H1 (cell line): ENCODE measurements at regions not wholly inside any gene's neighbourhood (a gene's known extent, or its start where the extent isn't known, plus 50 kb on each side); places are given as distances from the start of the nearest gene placed in this dataset.

Experiments
- CTCF ChIA-PET: fragments of 300-600 bp; sonication (Branson Sonifier 250); formaldehyde crosslinking; loops from one replicate; lab custom pipeline; 2021; ENCODE audit not compliant: partially characterized antibody; lab: Charles Lee
- POLR2A ChIA-PET: fragments of 300-600 bp; sonication (Branson Sonifier 250); formaldehyde crosslinking; loops from one replicate; lab custom pipeline; 2021; ENCODE audit warnings: inconsistent platforms; ENCODE audit not compliant: partially characterized antibody; lab: Charles Lee
- DNase-seq, 2 experiments: peaks; one replicate each; pipeline versions ENCODE4 v3.0.0 to v3.0.0-alpha.2; 2010 to 2022; ENCODE audit warnings: low spot score in 2 of 2, low read depth in 1 of 2, mixed read lengths in 1 of 2
- FAIRE-seq: peaks from 2 replicates; lab custom pipeline; 2011; peaks lifted over from hg19 to GRCh38; lab: Jason Lieb, UNC
- H2AFZ ChIP-seq: 2 replicates; pipeline ENCODE4 v1.8.1; 2012; ENCODE audit warnings: low read length, inconsistent platforms
- H2AK5ac ChIP-seq: 2 replicates; pipeline ENCODE4 v1.6.1; 2013; ENCODE audit warnings: low read depth, low read length
- H2BK120ac ChIP-seq: replicated peaks from 2 replicates; pipeline ENCODE3; 2013; ENCODE audit warnings: low read depth, low read length, inconsistent platforms
- H2BK12ac ChIP-seq: 2 replicates; pipeline ENCODE4 v1.6.1; 2013; ENCODE audit warnings: low read depth, low read length
- H2BK15ac ChIP-seq: 2 replicates; pipeline ENCODE4 v1.6.1; 2013; ENCODE audit warnings: low read length
- H2BK20ac ChIP-seq: 2 replicates; pipeline ENCODE4 v1.6.1; 2013; ENCODE audit warnings: low read length
- H2BK5ac ChIP-seq: 2 replicates; pipeline ENCODE4 v1.6.1; 2013; ENCODE audit warnings: low read depth, low read length
- H3K14ac ChIP-seq: 2 replicates; pipeline ENCODE4 v1.6.1; 2013; ENCODE audit warnings: inconsistent platforms; ENCODE audit not compliant: insufficient read length
- H3K18ac ChIP-seq: 2 replicates; pipeline ENCODE4 v1.6.1; 2013; ENCODE audit warnings: low read length; ENCODE audit errors: extremely low read depth
- H3K23ac ChIP-seq: 2 replicates; pipeline ENCODE4 v1.6.1; 2013; ENCODE audit warnings: inconsistent platforms; ENCODE audit not compliant: insufficient read length
- H3K23me2 ChIP-seq: 2 replicates; pipeline ENCODE4 v1.6.1; 2013; ENCODE audit warnings: low read depth, low read length
- H3K27ac ChIP-seq: 2 replicates; pipeline ENCODE4 v1.6.1; 2011; ENCODE audit warnings: low read depth, low read length, inconsistent platforms
- H3K27me3 ChIP-seq, 4 experiments: replicated peaks in 1 of 4; 1 replicate in 1 of 4; 2 replicates in 3 of 4; pipeline versions ENCODE4 v1.6.1 to v1.8.1; 2011 to 2013; ENCODE audit warnings: low read length in 3 of 4, mild to moderate bottlenecking in 3 of 4, inconsistent platforms in 2 of 4, mixed read lengths in 2 of 4, moderate library complexity in 1 of 4; ENCODE audit not compliant: control insufficient read depth in 3 of 4, insufficient read depth in 3 of 4; ENCODE audit errors: extremely low read depth in 1 of 4
- H3K36me3 ChIP-seq, 4 experiments: 2 replicates each; pipeline versions ENCODE4 v1.6.1 to v1.8.1; 2011 to 2013; ENCODE audit warnings: mild to moderate bottlenecking in 4 of 4, low read length in 3 of 4, moderate library complexity in 2 of 4, control low read depth in 1 of 4, inconsistent platforms in 1 of 4; ENCODE audit not compliant: insufficient read depth in 4 of 4, control insufficient read depth in 2 of 4
- H3K4ac ChIP-seq: replicated peaks from 2 replicates; pipeline ENCODE3; 2013; ENCODE audit warnings: low read length, low read depth, mixed read lengths, inconsistent platforms; ENCODE audit not compliant: insufficient read length
- H3K4me1 ChIP-seq, 4 experiments: replicated peaks in 1 of 4; 1 replicate in 1 of 4; 2 replicates in 3 of 4; pipeline versions ENCODE4 v1.6.1 to v1.8.1; 2011 to 2013; ENCODE audit warnings: low read length in 3 of 4, inconsistent platforms in 2 of 4, mixed read lengths in 1 of 4; ENCODE audit not compliant: insufficient read depth in 4 of 4, control insufficient read depth in 3 of 4
- H3K4me2 ChIP-seq, 2 experiments: 2 replicates each; pipeline versions ENCODE4 v1.6.1 to v1.8.1; 2011 to 2013; ENCODE audit warnings: low read depth in 2 of 2, low read length in 2 of 2, control low read depth in 1 of 2, inconsistent platforms in 1 of 2, mild to moderate bottlenecking in 1 of 2; ENCODE audit not compliant: insufficient read depth in 1 of 2
- H3K4me3 ChIP-seq, 4 experiments: fragments of 200-600, 300-600 bp in 1 of 4; sonication (generic), shearing (Covaris generic), sonication (Bioruptor Twin) in 1 of 4; 2 replicates each; pipeline versions ENCODE4 v1.5.1 to v1.8.1; 2011 to 2016; ENCODE audit warnings: low read length in 4 of 4, low read depth in 3 of 4, control low read depth in 2 of 4, inconsistent platforms in 2 of 4, mild to moderate bottlenecking in 2 of 4, mixed read lengths in 1 of 4, moderate library complexity in 1 of 4; ENCODE audit not compliant: insufficient read depth in 2 of 4; ENCODE audit errors: extremely low read depth in 1 of 4
- H3K56ac ChIP-seq: replicated peaks from 2 replicates; pipeline ENCODE3; 2013; ENCODE audit warnings: low read depth, mild to moderate bottlenecking, mixed read lengths, low read length, inconsistent platforms; ENCODE audit not compliant: insufficient read length
- H3K79me1 ChIP-seq: 2 replicates; pipeline ENCODE4 v1.6.1; 2013; ENCODE audit warnings: low read depth, low read length, control low read depth
- H3K79me2 ChIP-seq, 2 experiments: 2 replicates each; pipeline versions ENCODE4 v1.6.1 to v1.8.1; 2012 to 2013; ENCODE audit warnings: low read length in 2 of 2, mild to moderate bottlenecking in 2 of 2, inconsistent platforms in 1 of 2; ENCODE audit not compliant: insufficient read depth in 2 of 2, control insufficient read depth in 1 of 2
- H3K9ac ChIP-seq, 4 experiments: replicated peaks in 1 of 4; 1 replicate in 1 of 4; 2 replicates in 3 of 4; pipeline versions ENCODE4 v1.6.1 to v1.8.1; 2011 to 2013; ENCODE audit warnings: low read depth in 3 of 4, low read length in 3 of 4, control low read depth in 2 of 4, mild to moderate bottlenecking in 2 of 4, moderate library complexity in 2 of 4, inconsistent platforms in 1 of 4; ENCODE audit errors: extremely low read depth in 1 of 4
- H3K9me3 ChIP-seq, 2 experiments: 2 replicates each; pipeline versions ENCODE4 v1.6.1 to v1.8.1; 2012 to 2013; ENCODE audit warnings: mild to moderate bottlenecking in 2 of 2, moderate library complexity in 2 of 2, control low read depth in 1 of 2, inconsistent platforms in 1 of 2, low read depth in 1 of 2, low read length in 1 of 2, mixed read lengths in 1 of 2; ENCODE audit not compliant: insufficient read depth in 2 of 2
- H4K20me1 ChIP-seq, 2 experiments: replicated peaks in 1 of 2; 2 replicates each; pipeline versions ENCODE3 to v1.8.1; 2011 to 2013; ENCODE audit warnings: inconsistent platforms in 2 of 2, low read length in 2 of 2, mild to moderate bottlenecking in 1 of 2; ENCODE audit not compliant: insufficient read depth in 2 of 2, control insufficient read depth in 1 of 2
- H4K5ac ChIP-seq: 2 replicates; pipeline ENCODE4 v1.6.1; 2013; ENCODE audit warnings: low read length, low read depth, mixed read lengths, inconsistent platforms; ENCODE audit not compliant: insufficient read length
- H4K8ac ChIP-seq: 2 replicates; pipeline ENCODE4 v1.8.0; 2013; ENCODE audit warnings: mild to moderate bottlenecking, moderate library complexity, low read length, inconsistent platforms; ENCODE audit not compliant: insufficient read depth; ENCODE audit errors: extremely low read depth
- H4K91ac ChIP-seq: replicated peaks from 2 replicates; pipeline ENCODE3; 2013; ENCODE audit warnings: low read length, mixed read lengths, inconsistent platforms; ENCODE audit not compliant: insufficient read length
- ASH2L ChIP-seq: fragments of 200-600, 300-600 bp; sonication (generic); IDR thresholded peaks from one replicate; pipeline ENCODE4 v1.7.1; 2017; ENCODE audit warnings: low read length
- CBX5 ChIP-seq: fragments of 300-800, 300-1000 bp; sonication (generic); IDR thresholded peaks from 2 replicates; pipeline ENCODE4 v1.7.1; 2016; ENCODE audit warnings: antibody characterized with exemption, low read length, low read depth
- CEBPB ChIP-seq: IDR thresholded peaks from 2 replicates; pipeline ENCODE4 v1.6.1; 2012; ENCODE audit warnings: low read depth, low read length
- CTBP2 ChIP-seq: IDR thresholded peaks from 2 replicates; pipeline ENCODE4 v1.7.0; 2011; ENCODE audit warnings: borderline replicate concordance, mild to moderate bottlenecking, moderate library complexity, mixed read lengths, low read length; ENCODE audit not compliant: insufficient read depth, insufficient read length
- E2F6 ChIP-seq: IDR thresholded peaks from 2 replicates; pipeline ENCODE4 v1.6.1; 2012; ENCODE audit warnings: inconsistent platforms
- EGR1 ChIP-seq: IDR thresholded peaks from 2 replicates; pipeline ENCODE4 v1.6.1; 2011; ENCODE audit warnings: low read depth, low read length, borderline replicate concordance
- EZH2 ChIP-seq: fragments of 200-600 bp; sonication (generic); IDR thresholded peaks from 2 replicates; pipeline ENCODE4 v1.7.1; 2012; ENCODE audit warnings: low read depth, mild to moderate bottlenecking, moderate library complexity, low read length, inconsistent platforms; ENCODE audit not compliant: severe bottlenecking
- GABPA ChIP-seq: IDR thresholded peaks from 2 replicates; pipeline ENCODE4 v1.6.1; 2011; ENCODE audit warnings: mild to moderate bottlenecking, low read length, moderate library complexity, borderline replicate concordance; ENCODE audit not compliant: insufficient read depth
- HDAC2 ChIP-seq, 2 experiments: fragments of 300-600 bp in 1 of 2; sonication (generic) in 1 of 2; IDR thresholded peaks; 2 replicates each; pipeline ENCODE4 v1.6.1; 2011 to 2012; ENCODE audit warnings: low read depth in 2 of 2, low read length in 2 of 2, mild to moderate bottlenecking in 2 of 2, moderate library complexity in 2 of 2, borderline replicate concordance in 1 of 2, inconsistent platforms in 1 of 2
- RBBP5 ChIP-seq: IDR thresholded peaks from 2 replicates; pipeline ENCODE4 v1.7.1; 2012; ENCODE audit warnings: low read depth, mild to moderate bottlenecking, inconsistent platforms, low read length, moderate library complexity, borderline replicate concordance
- TAF7 ChIP-seq: optimal IDR thresholded peaks from 2 replicates; pipeline ENCODE3; 2011; ENCODE audit warnings: low read depth, mild to moderate bottlenecking, inconsistent platforms, low read length, moderate library complexity, borderline replicate concordance
- TBP ChIP-seq: IDR thresholded peaks from 2 replicates; pipeline ENCODE4 v1.6.1; 2011; ENCODE audit warnings: low read depth, low read length, improper control_type of control experiment
- TCF12 ChIP-seq: IDR thresholded peaks from 2 replicates; pipeline ENCODE4 v1.6.1; 2011; ENCODE audit warnings: low read depth, mild to moderate bottlenecking, low read length
- ZNF274 ChIP-seq: IDR thresholded peaks from 2 replicates; pipeline ENCODE4 v1.7.0; 2012; ENCODE audit warnings: low read length, borderline replicate concordance; ENCODE audit errors: extremely low read depth
- WGBS, 2 experiments: shearing (Covaris generic) in 1 of 2; methylation state at CpG; one replicate each; pipeline versions ENCODE4 v1.1.6 to v1.1.7; 2013 to 2015; ENCODE audit warnings: low lambda C conversion rate in 2 of 2, mixed read lengths in 2 of 2, inconsistent platforms in 1 of 2, low coverage in 1 of 2, missing lambda C conversion rate in 1 of 2; ENCODE audit not compliant: insufficient replicate concordance in 2 of 2, insufficient coverage in 1 of 2, insufficient read length in 1 of 2; ENCODE audit errors: extremely low coverage in 1 of 2, missing lambda C conversion rate in 1 of 2; 5-methylcytosine and 5-hydroxymethylcytosine counted together

GRCh38 chr6:20331625-20332024 is 70.1 kb upstream of the E2F3 start:
- Histone ChIP-seq H3K14ac (no peak overlapping the region), H2BK12ac (no peak overlapping the region), H3K9me3 (no peaks in the 10 kb centered on the region), H3K23ac (no peak overlapping the region), H3K27ac (no peak overlapping the region), H3K79me2 (no peaks in the 10 kb centered on the region), H3K23me2 (no peaks in the 10 kb centered on the region), H3K4me2 (no peak overlapping the region), H3K18ac (no peak overlapping the region), H3K36me3 (no peaks in the 10 kb centered on the region), H3K56ac (no peak overlapping the region), H4K20me1 (no peaks in the 10 kb centered on the region), H2BK120ac (no peak overlapping the region), H3K4me3 (no peak overlapping the region), H3K79me1 (no peaks in the 10 kb centered on the region), H2BK20ac (no peak overlapping the region), H2BK5ac (no peak overlapping the region), H3K9ac (no peak overlapping the region), H4K91ac (no peak overlapping the region), H2AK5ac (no peak overlapping the region), H2BK15ac (no peak overlapping the region), H4K8ac (no peak overlapping the region), H4K5ac (no peak overlapping the region), H3K27me3 (no peaks in the 10 kb centered on the region), H2AFZ (no peak overlapping the region), H3K4me1 (peaks cover 0 to 4% (median 1%) of the 10 kb centered on the region in 4 experiments; a peak in 4 of 7 replicates), H3K4ac (no peak overlapping the region)
- 85% methylated on average over 5 of the region's 5 CpGs; no CpG with 5 or more reads in 1 of the 2 experiments for WGBS, 2 experiments
- CTCF ChIA-PET: interaction anchor here (0.6 to 1.9 kb wide), 4 partner anchors 11 to 356 kb away, joined by 3 to 5 read pairs (median 3); no protein-coding TSS in a partner anchor
- POLR2A ChIA-PET: interaction anchor here (0.6 kb wide), 1 partner anchor 45 kb away, joined by 3 read pairs; no protein-coding TSS in a partner anchor
- FAIRE-seq (no peak), DNase-seq (no peak)
- TF ChIP-seq CEBPB (no peak), RBBP5 (no peak), E2F6 (no peak), ASH2L (no peak), CBX5 (no peak), CTBP2 (no peak), TBP (no peak), TAF7 (no peak), ZNF274 (no peak), EZH2 (no peak), GABPA (no peak), HDAC2 (IDR thresholded peaks at IDR 0.05; ENCODE audit: borderline replicate concordance in 1 of 2, low read depth in 2 of 2, low read length in 2 of 2) (no peak), TCF12 (no peak), EGR1 (no peak)
